GM23338 (cell line): ENCODE measurements at regions not wholly inside any gene's neighbourhood (a gene's known extent, or its start where the extent isn't known, plus 50 kb on each side); places are given as distances from the start of the nearest gene placed in this dataset.

ENCODE experiments used
- ATAC-seq: fragments of 200-7000 bp; cut with Tn5 transposase; 3 replicates; pipeline ENCODE4 v1.9.1; 2020
- DNase-seq: peaks from one replicate; pipeline ENCODE4 v3.0.0-alpha.2; 2015; ENCODE audit warnings: low spot score
- H2AFZ ChIP-seq: fragments of 200-600 bp; sonication (generic); 2 replicates; pipeline ENCODE4 v1.8.0; 2016; ENCODE audit warnings: antibody characterized with exemption, mild to moderate bottlenecking, moderate library complexity
- H3F3A ChIP-seq: fragments of 200-600 bp; sonication (generic); replicated peaks from 2 replicates; pipeline ENCODE4 v1.8.0; 2017; ENCODE audit warnings: antibody characterized with exemption, mixed run types, low read depth
- H3K27ac ChIP-seq: fragments of 200-600 bp; sonication (generic); 2 replicates; pipeline ENCODE4 v1.6.1; 2016; ENCODE audit warnings: low read depth
- H3K27me3 ChIP-seq: fragments of 200-600 bp; sonication (generic); 2 replicates; pipeline ENCODE4 v1.8.0; 2016; ENCODE audit warnings: mild to moderate bottlenecking, mixed run types, moderate library complexity; ENCODE audit not compliant: insufficient read depth
- H3K36me3 ChIP-seq: fragments of 200-600 bp; sonication (generic); 2 replicates; pipeline ENCODE4 v1.8.0; 2016; ENCODE audit warnings: mild to moderate bottlenecking; ENCODE audit not compliant: insufficient read depth
- H3K4me1 ChIP-seq: fragments of 200-600 bp; sonication (generic); 2 replicates; pipeline ENCODE4 v1.8.0; 2016; ENCODE audit warnings: mild to moderate bottlenecking, moderate library complexity; ENCODE audit not compliant: insufficient read depth
- H3K4me2 ChIP-seq: fragments of 200-600 bp; sonication (generic); 2 replicates; pipeline ENCODE4 v1.7.1; 2017; ENCODE audit warnings: mixed run types
- H3K4me3 ChIP-seq: fragments of 200-600 bp; sonication (generic); 2 replicates; pipeline ENCODE4 v1.6.1; 2016; ENCODE audit warnings: mixed run types
- H3K79me2 ChIP-seq: fragments of 200-600 bp; sonication (generic); replicated peaks from 2 replicates; pipeline ENCODE4 v1.8.0; 2017; ENCODE audit warnings: mild to moderate bottlenecking; ENCODE audit not compliant: insufficient read depth
- H3K9me2 ChIP-seq: fragments of 200-600 bp; sonication (generic); 2 replicates; pipeline ENCODE4 v1.8.0; 2017; ENCODE audit not compliant: insufficient read depth
- H4K20me1 ChIP-seq: fragments of 200-600 bp; sonication (generic); replicated peaks from 2 replicates; pipeline ENCODE4 v1.8.0; 2017; ENCODE audit warnings: mild to moderate bottlenecking; ENCODE audit not compliant: insufficient read depth
- H3K27ac Mint-ChIP-seq: 2 replicates; pipeline ENCODE4 v1.8.0; 2020; ENCODE audit warnings: inconsistent platforms, mild to moderate bottlenecking, moderate library complexity, mixed read lengths
- H3K27me3 Mint-ChIP-seq: 3 replicates; pipeline ENCODE4 v1.8.0; 2022; ENCODE audit warnings: low read depth, mild to moderate bottlenecking, moderate library complexity, mixed read lengths, inconsistent platforms; ENCODE audit not compliant: insufficient read depth, poor library complexity
- H3K36me3 Mint-ChIP-seq: 3 replicates; pipeline ENCODE4 v1.8.0; 2021; ENCODE audit warnings: low read depth, mild to moderate bottlenecking, inconsistent platforms, moderate library complexity, mixed read lengths
- H3K4me1 Mint-ChIP-seq: 3 replicates; pipeline ENCODE4 v1.8.0; 2020; ENCODE audit warnings: mild to moderate bottlenecking, inconsistent platforms, mixed read lengths
- H3K4me3 Mint-ChIP-seq: 3 replicates; pipeline ENCODE4 v1.8.0; 2021; ENCODE audit warnings: moderate library complexity, mild to moderate bottlenecking, inconsistent platforms, mixed read lengths
- H3K9me3 Mint-ChIP-seq: 3 replicates; pipeline ENCODE4 v1.8.0; 2020; ENCODE audit warnings: moderate library complexity, mild to moderate bottlenecking, inconsistent platforms, mixed read lengths
- CREB1 ChIP-seq: fragments of 250-450 bp; sonication (Bioruptor Pico); IDR thresholded peaks from 2 replicates; pipeline ENCODE4 v1.5.0; 2020; ENCODE audit warnings: low read depth, mild to moderate bottlenecking, moderate library complexity
- CTCF ChIP-seq, 2 experiments: fragments of 200-600 bp in 1 of 2; sonication (generic) in 1 of 2; conservative IDR thresholded peaks; 2 replicates each; pipeline versions ENCODE4 v1.5.1 to v1.6.1; 2016 to 2017; ENCODE audit warnings: antibody characterized with exemption in 2 of 2, low read depth in 2 of 2, mild to moderate bottlenecking in 2 of 2, moderate library complexity in 1 of 2
- ETS1 ChIP-seq: IDR thresholded peaks from 2 replicates; pipeline ENCODE4 v1.6.1; 2016; ENCODE audit warnings: antibody characterized with exemption
- EZH2 ChIP-seq: fragments of 200-600 bp; sonication (generic); IDR thresholded peaks from one replicate; pipeline ENCODE4 v1.8.0; 2017; ENCODE audit warnings: antibody characterized with exemption, mild to moderate bottlenecking, low read depth; ENCODE audit not compliant: unreplicated experiment
- EZH2phosphoT487 ChIP-seq: fragments of 200-600 bp; sonication (generic); IDR thresholded peaks from one replicate; pipeline ENCODE4 v1.8.1; 2018; ENCODE audit warnings: antibody characterized with exemption; ENCODE audit not compliant: unreplicated experiment
- JUNB ChIP-seq: IDR thresholded peaks from one replicate; pipeline ENCODE4 v1.6.1; 2016; ENCODE audit warnings: antibody characterized with exemption; ENCODE audit not compliant: unreplicated experiment
- NANOG ChIP-seq: IDR thresholded peaks from 2 replicates; pipeline ENCODE4 v1.6.1; 2016; ENCODE audit warnings: antibody characterized with exemption, borderline replicate concordance
- POLR2AphosphoS5 ChIP-seq: IDR thresholded peaks from 2 replicates; pipeline ENCODE4 v1.6.1; 2016; ENCODE audit warnings: antibody characterized with exemption, low read depth
- REST ChIP-seq: IDR thresholded peaks from one replicate; pipeline ENCODE4 v1.6.1; 2018; ENCODE audit warnings: antibody characterized with exemption; ENCODE audit not compliant: unreplicated experiment
- STAT1 ChIP-seq: IDR thresholded peaks from one replicate; pipeline ENCODE4 v1.6.1; 2016; ENCODE audit warnings: antibody characterized with exemption; ENCODE audit not compliant: unreplicated experiment
- ZNF114 ChIP-seq: fragments of 250-450 bp; sonication (Bioruptor Pico); IDR thresholded peaks from 2 replicates; pipeline ENCODE4 v1.5.0; 2020; ENCODE audit warnings: mild to moderate bottlenecking, moderate library complexity
- ZNF331 ChIP-seq: fragments of 250-450 bp; sonication (Bioruptor Pico); IDR thresholded peaks from 2 replicates; pipeline ENCODE4 v1.5.0; 2020; ENCODE audit warnings: low read depth, mild to moderate bottlenecking, moderate library complexity
- ZNF462 ChIP-seq: fragments of 250-450 bp; sonication (Bioruptor Pico); IDR thresholded peaks from 2 replicates; pipeline ENCODE4 v1.5.0; 2020; ENCODE audit warnings: mild to moderate bottlenecking, moderate library complexity

GRCh38 chr18:78855188-78855587 lies 124.4 kb upstream of the SALL3 start:
- Mint-ChIP-seq H3K4me3 (no peak overlapping the region), H3K27ac (no peak overlapping the region), H3K27me3 (no peaks in the 10 kb centered on the region), H3K4me1 (no peaks in the 10 kb centered on the region), H3K9me3 (peaks cover 84% of the 10 kb centered on the region), H3K36me3 (peaks cover 42% of the 10 kb centered on the region)
- Histone ChIP-seq H2AFZ (no peak overlapping the region), H3K4me2 (no peak overlapping the region), H3K79me2 (no peaks in the 10 kb centered on the region), H3K36me3 (no peaks in the 10 kb centered on the region), H3K4me1 (no peaks in the 10 kb centered on the region), H3K9me2 (no peaks in the 10 kb centered on the region), H3K27ac (no peak overlapping the region), H3F3A (no peaks in the 10 kb centered on the region), H4K20me1 (no peaks in the 10 kb centered on the region), H3K4me3 (no peak overlapping the region), H3K27me3 (no peaks in the 10 kb centered on the region)
- no peak for DNase-seq
- no peak for ATAC-seq
- TF ChIP-seq ETS1 (no peak), NANOG (no peak), EZH2phosphoT487 (no peak), STAT1 (no peak), REST (no peak), ZNF114 (CRISPR knock-in tag) (no peak), ZNF331 (no peak), POLR2AphosphoS5 (no peak), ZNF462 (no peak), CREB1 (CRISPR knock-in tag) (no peak), JUNB (no peak), EZH2 (no peak), CTCF (conservative IDR thresholded peaks at IDR 0.05; ENCODE audit: low read depth in 2 of 2) (no peak)
